SU-DHL-6 (cell line): ENCODE measurements at regions not wholly inside any gene's neighbourhood (a gene's known extent, or its start where the extent isn't known, plus 50 kb on each side); places are given as distances from the start of the nearest gene placed in this dataset.

Experiments
- CTCF ChIP-seq: fragments of 200-600 bp; sonication (generic); IDR thresholded peaks from one replicate; pipeline ENCODE4 v1.5.1; 2017; ENCODE audit warnings: antibody characterized with exemption, mild to moderate bottlenecking, low read length, moderate library complexity; ENCODE audit not compliant: insufficient read depth, poor library complexity, severe bottlenecking
- EZH2phosphoT487 ChIP-seq: fragments of 200-600 bp; sonication (generic), shearing (Covaris generic); conservative IDR thresholded peaks from 2 replicates; pipeline ENCODE4 v1.6.1; 2018; ENCODE audit warnings: mild to moderate bottlenecking, antibody characterized with exemption, low read length, moderate library complexity, mixed read lengths

GRCh38 chr3:40999682-41000081, 199.6 kb upstream of the CTNNB1 start:
- TF ChIP-seq CTCF (no peak), EZH2phosphoT487 (no peak)
